HG03442 (cell line): ENCODE measurements at regions not wholly inside any gene's neighbourhood (a gene's known extent, or its start where the extent isn't known, plus 50 kb on each side); places are given as distances from the start of the nearest gene placed in this dataset.

Experiments used
- ATAC-seq: cut with Tn5 transposase; IDR thresholded peaks from one replicate; pipeline ENCODE4 v1.9.1; 2021; ENCODE audit warnings: mild to moderate bottlenecking, moderate library complexity; ENCODE audit not compliant: unreplicated experiment

DNA sequence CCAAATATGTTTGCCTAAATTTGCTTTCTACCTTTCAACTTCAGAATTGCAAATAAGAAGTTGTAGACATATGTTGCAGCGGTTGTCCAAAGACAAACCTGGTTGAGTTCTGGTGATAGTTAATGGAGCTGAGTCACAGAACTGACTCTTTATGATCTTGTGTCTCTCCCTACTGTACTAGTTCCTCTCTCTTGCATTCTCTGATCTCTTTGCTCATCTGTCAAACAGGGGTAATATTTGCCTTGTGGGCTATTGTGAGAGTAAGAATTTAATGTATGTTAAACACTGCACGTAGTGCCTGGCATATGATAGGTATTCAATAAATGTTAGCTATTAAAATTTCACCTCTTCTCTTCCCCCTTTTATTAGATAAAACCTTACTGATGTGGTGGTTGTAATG is 283.5 kb upstream of the RGS6 start:
- no peak for ATAC-seq

DNA sequence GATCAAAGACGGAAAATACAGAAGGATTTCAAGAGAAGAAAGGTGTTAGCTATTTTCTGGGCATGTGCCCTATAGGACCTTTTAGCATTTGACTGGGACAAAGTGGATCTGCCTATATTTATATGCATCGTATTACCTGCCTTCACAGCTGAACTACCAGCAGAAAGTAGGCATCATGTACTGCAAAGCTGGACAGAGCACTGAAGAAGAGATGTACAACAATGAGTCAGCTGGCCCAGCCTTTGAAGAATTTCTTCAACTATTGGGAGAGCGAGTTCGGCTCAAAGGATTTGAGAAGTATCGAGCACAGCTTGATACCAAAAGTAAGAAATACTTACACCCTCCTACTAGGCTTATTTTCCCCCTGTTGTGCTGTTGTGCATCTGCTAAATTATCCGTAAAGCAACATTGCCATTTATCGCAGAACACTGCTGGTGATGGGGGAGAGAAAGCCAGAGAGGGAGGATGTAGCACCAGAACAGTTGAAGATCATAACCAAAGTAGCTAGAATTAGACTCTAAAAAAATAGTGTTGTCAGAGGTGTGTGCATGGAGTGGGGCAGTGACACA is 282.0 kb upstream of the RGS6 start:
- ATAC-seq = no peak

DNA sequence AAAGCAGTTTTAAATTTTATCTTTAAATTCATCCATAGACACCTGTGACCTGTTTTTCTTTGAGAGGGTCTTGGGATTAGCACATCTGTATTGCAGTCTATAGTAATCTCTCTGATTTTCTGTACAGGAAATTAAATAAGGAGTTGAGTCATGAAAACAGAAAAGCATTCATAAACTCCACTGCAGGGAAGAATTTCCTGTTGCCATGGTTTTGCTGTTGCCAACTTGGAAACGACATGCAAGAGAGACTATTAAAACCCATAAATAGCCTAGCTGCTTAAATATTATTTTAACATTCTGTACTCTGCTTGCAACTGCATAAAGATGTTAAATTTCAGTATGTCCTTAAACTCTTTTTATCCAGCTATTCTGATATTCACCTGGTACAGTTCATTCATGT is 281.0 kb upstream of the RGS6 start:
- no peak for ATAC-seq

DNA sequence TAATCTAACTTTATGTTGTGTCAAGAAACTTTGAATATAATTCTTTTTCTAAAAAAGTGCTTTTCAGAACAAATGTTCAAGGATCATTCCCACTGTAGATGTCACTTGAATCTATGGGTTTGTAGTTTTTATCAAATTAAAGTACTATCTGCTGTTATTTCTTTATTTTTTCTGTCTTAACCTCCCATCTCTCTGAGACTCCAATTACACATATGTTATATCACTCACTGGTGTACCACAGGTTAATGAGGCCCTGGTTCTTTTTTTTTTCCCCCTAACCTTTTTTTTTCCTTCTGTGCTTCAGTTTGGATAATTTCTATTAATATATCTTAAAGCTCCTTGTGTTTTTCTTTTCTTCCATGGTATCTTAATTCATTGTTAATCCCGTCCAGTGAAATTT is 279.9 kb upstream of the RGS6 start:
- ATAC-seq = no peak

DNA sequence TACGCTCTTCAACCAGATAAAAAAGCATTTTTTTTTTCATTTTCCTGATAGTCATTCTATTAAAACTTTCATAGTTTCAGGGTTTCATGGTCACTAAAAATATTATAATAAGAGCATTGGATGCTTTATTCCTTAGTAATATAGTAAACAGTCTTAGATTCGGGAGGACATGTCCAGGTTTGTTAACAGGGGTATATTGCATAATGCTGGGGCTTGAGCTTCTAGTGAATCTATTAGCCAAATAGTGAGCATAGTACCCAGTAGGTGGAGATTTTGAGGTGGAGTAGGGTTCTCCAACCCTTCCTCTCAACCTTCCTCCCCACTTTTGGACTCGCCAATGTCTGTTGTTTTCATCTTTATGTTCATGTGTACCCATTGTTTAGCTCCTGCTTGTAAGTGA is 277.4 kb upstream of the RGS6 start:
- no peak for ATAC-seq

DNA sequence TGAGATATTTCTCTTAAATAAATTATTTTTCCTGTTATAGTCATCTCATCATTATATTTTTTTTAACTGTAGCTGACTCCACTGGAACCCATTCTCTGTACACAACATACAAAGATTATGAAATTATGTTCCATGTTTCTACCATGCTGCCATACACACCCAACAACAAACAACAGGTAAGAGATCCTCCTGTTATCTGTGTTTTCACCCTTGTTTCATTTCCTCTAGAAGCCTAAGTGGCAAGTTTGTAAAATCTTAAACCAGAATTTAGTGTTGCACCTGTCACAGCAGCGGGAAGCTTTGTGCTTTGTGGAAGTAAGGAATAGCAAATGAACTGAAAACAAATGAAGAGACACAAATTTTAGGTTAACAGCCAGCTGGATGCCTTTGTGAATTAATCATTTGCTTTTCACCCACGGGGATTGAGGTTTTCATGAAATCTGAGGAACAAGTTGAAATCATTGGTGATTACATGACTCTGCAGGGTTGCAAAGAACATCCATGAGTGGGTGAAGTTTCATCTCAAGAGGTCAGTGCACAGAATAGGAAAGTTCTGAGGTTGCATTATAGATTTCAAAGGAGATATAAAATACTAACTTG is 273.9 kb upstream of the RGS6 start:
- ATAC-seq = no peak

DNA sequence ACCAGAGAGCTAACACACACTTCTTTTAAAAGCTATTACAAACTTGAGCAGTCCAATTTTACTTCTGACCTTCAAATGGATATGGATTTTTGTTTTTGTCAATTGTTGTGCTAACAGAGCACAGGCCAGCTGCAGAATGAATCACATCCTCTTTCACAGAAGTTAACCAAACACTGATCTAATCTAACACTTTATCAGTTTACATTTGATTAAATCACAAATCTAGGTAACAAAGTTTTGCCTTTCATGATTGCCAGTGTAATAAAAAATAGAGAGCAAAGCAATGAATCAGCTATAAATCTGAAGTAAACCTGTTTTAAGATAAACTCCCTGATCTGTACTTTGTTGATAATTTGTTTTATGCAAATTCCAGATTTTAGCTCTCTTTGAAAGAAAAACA is 273.1 kb upstream of the RGS6 start:
- ATAC-seq = no peak

DNA sequence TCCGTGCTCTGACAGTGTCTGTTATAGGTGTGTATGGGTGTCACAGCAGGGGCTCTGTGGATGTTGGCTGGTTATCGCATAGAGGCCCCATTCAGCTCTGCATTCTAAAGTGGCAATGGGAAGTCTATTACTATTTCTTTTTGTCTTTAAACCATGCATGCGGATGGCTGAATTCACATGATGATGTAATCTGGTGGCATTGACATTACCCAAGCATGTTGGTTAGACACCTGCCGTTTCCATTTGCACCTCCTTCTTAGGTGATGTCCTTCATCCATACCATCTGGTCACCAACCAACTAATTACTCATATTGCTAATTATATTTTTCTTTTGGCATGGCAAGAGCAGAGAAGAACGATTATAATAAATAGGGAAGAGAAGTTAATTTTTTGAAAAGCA is 270.8 kb upstream of the RGS6 start:
- ATAC-seq = no peak

DNA sequence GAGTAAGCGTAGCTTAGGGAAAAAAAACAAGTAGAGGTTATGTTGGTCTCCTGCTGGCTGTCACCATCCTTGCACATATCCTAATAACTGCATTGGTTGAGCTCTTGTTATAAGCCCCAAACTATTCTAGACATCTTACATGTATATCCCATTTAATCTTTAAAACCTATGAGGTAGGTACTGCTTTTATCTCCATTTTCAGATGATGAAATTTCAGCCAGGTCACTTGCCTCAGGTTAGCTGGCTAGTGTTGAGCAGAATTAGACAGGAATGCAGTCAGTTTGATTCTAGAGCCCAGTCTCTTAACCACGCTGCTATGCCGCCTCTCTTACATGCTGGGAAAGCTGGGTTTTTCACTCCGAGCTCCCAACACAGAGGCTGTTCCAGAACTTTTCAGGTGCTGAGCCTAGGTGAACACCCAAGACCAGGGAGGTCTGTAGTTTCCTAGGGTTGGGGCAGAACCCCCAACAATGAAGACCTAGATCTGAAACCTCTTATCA is 269.9 kb upstream of the RGS6 start:
- no peak for ATAC-seq

DNA sequence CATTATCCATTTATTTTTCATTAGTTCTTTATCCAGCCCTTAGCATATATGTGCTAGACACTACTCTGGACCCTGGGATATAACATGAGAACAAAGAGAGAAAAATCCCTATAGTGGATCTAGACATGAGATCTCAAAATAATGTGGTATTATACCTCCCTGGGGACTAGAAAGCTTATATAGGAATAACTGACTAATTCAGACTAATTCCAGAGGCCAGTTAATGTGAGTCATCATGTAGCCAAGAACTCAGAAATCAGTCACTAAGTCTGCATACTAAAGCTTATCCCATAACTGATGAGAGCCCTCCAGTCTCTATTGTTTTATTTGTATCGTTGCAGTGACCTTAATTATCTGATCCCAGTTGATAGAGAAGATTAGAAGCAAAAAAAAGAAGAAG is 267.1 kb upstream of the RGS6 start:
- no peak for ATAC-seq

DNA sequence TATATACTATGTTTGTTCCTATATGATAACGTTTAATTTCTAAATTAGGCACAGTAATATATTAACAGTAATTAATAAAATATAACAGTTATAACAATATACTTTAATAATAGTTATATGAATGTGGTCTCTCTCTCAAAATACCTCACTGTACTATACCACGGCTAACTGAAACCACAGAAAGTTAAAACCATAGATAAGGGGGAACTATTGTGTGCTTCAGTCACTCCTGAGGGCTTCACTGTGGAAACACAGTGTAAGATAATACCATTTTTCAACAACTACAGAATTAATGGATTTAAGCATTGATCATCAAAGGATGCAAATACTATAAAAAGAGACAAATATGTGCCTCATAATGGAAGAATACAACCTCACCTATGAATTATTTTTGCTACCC is 266.4 kb upstream of the RGS6 start:
- ATAC-seq = no peak

DNA sequence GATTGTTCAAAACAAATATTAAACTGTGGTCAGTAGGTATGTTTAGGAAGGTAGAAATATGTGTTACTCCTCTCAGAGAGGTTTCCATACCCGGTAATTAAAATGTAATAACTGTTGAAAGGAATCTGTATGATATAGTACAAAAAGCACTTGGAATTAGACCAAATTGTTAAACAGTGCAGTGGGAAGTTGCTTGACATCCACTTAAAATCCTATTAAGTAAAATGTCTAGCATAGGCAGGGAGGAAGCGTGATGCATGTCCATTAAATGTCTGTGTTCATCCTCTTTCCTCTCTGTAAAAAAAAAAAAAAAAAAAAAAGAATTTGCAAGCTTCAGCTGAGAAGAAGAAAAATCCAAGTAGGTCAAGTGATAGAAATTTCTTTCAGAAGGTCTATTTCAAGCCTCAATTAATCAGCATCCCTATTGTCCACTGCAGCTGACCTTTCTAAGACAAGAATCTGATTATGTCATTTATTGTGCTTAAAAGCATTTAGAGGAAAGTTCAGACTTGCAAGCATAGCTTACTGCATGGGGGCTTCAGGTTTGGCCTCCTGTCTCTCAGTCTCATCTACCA is 265.6 kb upstream of the RGS6 start:
- no peak for ATAC-seq

DNA sequence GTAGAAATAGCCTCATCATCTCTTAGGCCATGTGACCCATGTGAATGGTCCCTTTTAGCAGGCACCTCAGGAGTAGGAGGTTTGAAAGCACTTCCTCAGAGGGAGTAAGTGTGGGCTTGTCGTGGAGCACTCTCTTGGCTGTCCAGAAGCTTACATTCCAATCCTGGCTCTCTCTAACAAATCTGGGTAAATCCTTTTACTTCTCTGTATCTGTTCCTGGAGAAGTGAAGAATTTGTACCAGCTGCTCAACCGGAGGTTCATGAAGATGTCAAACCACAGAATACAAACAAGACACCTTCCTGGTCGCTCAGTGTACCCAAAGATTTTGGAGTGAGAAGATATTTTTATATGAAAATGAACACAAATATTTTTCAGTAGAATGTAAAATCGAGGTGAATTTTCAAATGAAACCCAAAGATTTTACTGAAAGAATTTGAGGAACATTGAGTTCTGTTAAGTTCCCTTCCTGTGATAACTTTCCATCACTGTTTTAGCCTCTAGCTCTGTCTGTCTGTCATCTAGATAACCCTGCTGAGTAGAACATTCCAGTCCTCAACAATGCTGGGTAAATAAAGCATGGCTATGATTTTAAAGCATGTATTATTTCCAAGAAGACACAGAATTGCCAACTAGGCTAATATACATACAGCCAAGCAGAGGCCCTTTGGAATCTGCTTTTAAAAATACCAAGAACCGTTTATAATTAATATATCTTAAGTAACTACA is 263.9 kb upstream of the RGS6 start:
- ATAC-seq = no peak

DNA sequence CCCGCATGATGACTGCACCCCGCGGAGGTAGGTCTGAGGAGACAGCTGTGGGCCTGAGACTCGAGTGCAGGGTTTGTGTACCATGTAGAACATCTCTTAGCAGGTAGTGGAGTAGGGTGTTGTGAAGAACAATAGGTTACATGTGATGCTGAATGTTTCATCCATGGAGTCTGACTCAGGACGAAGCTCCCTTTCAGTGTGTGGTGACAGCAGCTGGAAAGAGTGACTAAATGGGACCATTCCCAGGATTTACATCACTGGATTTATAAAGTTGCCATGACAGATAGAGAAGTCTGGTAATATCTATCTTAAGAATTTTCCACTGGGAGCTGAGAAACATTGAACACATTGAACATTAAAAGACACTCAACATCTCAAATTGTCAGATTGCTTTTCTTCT is 259.6 kb upstream of the RGS6 start:
- no peak for ATAC-seq

DNA sequence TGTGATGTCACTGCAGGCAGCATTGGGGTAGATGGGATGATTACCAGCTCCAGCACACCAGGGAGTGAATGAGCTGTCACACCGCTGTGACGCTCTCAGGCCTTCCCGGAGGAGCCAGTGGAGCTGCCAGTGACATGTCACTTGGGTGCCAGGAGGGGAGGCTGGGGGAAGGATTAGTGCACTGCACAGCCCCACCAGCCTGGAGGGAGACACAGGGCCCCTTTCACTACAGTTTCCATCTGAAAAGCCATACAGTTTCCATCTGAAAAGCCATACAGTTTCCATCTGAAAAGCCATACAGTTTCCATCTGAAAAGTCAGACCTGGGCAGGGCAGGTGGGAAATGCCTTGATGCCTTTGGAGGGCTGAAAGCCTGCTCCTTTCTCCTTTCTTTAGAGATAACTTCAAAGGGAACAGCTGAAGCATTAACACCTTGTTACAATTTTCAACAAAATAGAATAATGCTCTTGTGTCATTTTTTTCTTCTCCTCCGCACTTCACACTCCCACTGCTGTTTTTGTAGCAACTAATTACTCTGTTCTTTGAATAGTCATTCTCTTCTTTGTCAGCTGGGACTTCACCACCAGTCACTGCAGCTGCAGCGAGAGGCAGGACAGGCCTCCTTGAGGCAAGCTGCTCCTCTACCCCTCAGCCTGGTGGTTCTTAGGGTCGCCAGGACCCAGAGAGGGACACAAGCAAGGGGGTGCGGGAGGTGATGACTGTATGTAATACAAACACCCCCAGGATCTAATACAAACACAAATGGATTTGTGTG is 256.9 kb upstream of the RGS6 start:
- ATAC-seq = no peak

DNA sequence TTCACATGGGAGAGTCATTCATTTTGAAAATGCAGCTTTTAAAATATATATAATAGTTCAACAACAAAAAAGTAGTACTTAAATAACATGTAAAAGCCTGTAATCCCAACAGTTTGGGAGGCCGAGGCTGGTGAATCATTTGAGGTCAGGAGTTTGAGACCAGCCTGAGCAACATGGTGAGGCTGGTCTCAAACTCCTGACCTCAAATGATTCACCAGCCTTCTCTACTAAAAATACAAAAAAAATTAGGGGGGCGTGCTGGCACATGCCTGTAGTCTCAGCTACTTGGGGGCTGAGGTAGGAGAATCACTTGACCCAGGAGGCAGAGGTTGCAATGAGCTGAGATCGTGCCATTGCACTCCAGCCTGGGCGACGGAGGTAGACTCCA is 256.3 kb upstream of the RGS6 start:
- ATAC-seq = no peak

DNA sequence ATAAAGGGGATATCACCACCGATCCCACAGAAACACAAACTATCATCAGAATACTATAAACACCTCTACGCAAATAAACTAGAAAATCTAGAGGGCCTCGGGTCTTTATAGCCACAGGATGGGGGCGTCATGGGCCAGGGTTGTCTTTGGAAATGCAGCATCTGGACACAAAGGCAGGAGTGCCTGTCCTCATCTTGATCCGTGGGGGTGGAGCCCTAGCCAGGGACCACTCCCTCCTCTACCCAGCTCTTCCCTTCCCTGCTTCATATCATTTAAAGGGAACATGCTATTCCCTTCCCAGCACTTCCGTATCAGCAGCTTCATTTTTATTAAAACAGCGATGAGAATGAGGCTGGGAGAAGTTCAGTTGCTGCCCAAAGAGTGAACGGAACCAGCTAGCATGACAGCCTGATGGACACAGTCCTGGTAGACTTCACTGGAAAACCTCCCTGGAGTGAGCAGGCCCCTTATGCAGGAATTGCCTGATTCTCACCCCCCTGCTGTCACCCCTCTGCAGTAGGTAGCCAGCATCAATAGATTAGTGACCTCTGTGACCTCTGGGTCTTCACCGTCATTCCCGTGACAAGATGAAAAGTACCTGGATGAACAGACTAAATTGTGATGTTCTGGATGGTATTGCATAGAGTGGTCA is 251.4 kb upstream of the RGS6 start:
- ATAC-seq = no peak

DNA sequence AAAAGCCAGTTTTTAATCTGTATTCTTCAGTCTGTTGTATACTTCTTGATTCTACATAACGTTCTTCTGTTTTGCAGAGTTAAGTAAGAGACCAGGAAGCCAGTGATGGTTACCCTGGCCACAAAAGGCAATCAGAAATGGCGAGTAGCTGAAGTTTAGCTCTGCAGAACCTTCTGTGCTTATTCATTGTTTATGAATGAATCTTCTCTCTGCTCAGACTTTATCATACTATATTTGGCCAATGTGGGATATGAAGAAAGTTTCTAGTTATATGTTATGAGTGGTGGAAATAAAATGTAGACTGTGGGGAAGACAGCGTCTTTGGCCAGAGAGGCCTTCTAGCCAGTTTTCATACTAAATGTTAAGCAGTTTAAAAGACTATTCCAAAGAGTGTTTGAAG is 249.9 kb upstream of the RGS6 start:
- ATAC-seq = no peak

DNA sequence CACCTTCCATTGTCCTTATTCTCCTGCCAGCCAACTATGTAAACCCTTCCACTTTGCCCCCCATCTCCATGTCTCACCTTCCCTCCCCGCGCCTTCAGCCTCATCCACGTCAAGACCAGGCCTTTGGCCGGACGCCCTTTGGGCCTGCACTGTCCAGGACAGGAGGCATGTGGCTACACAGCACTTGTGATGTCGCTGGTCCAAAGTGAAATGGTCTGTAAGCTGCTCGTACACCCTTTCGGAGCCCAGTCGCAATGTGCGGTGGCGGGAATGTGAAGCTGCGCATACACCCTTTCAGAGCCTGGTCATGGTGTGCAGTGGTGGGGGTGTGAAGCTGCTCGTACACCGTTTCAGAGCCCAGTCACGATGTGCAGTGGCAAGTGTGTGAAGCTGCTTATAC is 247.9 kb upstream of the RGS6 start:
- no peak for ATAC-seq

DNA sequence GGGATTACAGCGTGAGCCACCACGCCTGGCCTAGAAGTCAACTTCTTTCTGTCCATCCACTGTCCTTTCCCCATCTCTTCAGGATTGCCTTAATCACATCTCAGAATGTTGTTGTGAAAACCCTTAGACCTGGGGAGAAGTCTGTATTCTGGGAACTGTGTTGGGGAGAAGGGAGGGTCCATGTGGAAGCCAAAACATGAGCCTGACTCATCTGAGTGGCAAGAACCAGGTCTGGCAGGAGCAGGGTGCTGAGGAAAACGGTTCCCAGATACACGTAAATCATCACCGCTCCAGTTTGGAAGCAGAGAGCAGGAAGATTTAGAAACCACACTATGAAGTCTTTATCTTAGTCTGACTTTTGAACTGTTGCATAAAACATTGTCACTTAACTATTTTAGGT is 245.6 kb upstream of the RGS6 start:
- ATAC-seq = no peak
